Upper lobe of left lung (tissue), 6 donors: ENCODE measurements at regions not wholly inside any gene's neighbourhood (a gene's known extent, or its start where the extent isn't known, plus 50 kb on each side); places are given as distances from the start of the nearest gene placed in this dataset.
"Not testable (repeated sequence)": the region's sequence is repeated elsewhere in the genome, so short reads cannot be mapped to it uniquely, and the experiment has no call there.

Experiments
- ATAC-seq, 2 donors: fragments of 200-7000 bp; cut with Tn5 transposase; one replicate each; pipeline ENCODE4 v1.9.1; 2022; ENCODE audit warnings: mild to moderate bottlenecking in 2 of 2, moderate library complexity in 2 of 2; ENCODE audit not compliant: low FRiP score in 2 of 2
- DNase-seq, 2 donors: peaks; one replicate each; pipeline ENCODE4 v3.0.0-alpha.2; 2019 to 2020
- H3K27ac ChIP-seq, 4 donors: fragments of 200-600 bp; sonication (generic); one replicate each; pipeline ENCODE4 v1.5.1; 2016 to 2019
- H3K27me3 ChIP-seq, 4 donors: fragments of 200-600 bp; sonication (generic); one replicate each; pipeline ENCODE4 v1.5.1; 2017 to 2019
- H3K36me3 ChIP-seq, 4 donors: fragments of 200-600 bp; sonication (generic); one replicate each; pipeline ENCODE4 v1.5.1; 2016 to 2019
- H3K4me1 ChIP-seq, 4 donors: fragments of 200-600 bp; sonication (generic); one replicate each; pipeline ENCODE4 v1.5.1; 2018 to 2019
- H3K4me3 ChIP-seq, 4 donors: fragments of 200-600 bp; sonication (generic); one replicate each; pipeline ENCODE4 v1.5.1; 2017 to 2019; ENCODE audit warnings: mild to moderate bottlenecking in 2 of 4, moderate library complexity in 1 of 4
- H3K9me3 ChIP-seq, 4 donors: fragments of 200-600 bp; sonication (generic); one replicate each; pipeline ENCODE4 v1.5.1; 2018 to 2019
- CTCF ChIP-seq, 6 experiments: fragments of 450-650 bp in 4 of 6; fragments of 200-600 bp in 2 of 6; sonication (generic) in 2 of 6; IDR thresholded peaks; one replicate each; pipeline ENCODE4 v1.5.1; 2016 to 2019; ENCODE audit warnings: antibody characterized with exemption in 6 of 6
- EP300 ChIP-seq, 4 donors: sonication (generic); formaldehyde crosslinking; IDR thresholded peaks; one replicate each; pipeline ENCODE4 v1.5.1; 2017; ENCODE audit warnings: antibody characterized with exemption in 4 of 4, control low read depth in 2 of 4
- POLR2A ChIP-seq, 4 donors: fragments of 450-650 bp; IDR thresholded peaks; one replicate each; pipeline ENCODE4 v1.5.1; 2016 to 2017; ENCODE audit warnings: antibody characterized with exemption in 4 of 4, mild to moderate bottlenecking in 2 of 4
- POLR2AphosphoS5 ChIP-seq, 2 donors: sonication (generic); formaldehyde crosslinking; IDR thresholded peaks; one replicate each; pipeline ENCODE4 v1.5.1; 2017; ENCODE audit warnings: antibody characterized with exemption in 2 of 2
- WGBS, 2 donors: methylation state at CpG; one replicate each; pipeline ENCODE4 v1.1.5; 2017 to 2018; 5-methylcytosine and 5-hydroxymethylcytosine counted together
- donor health status: DM: no; HTN: no; CAD: no; lungs with moderate emphysema.
- donor health status: DM: no; HTN: yes; CAD: no; lungs with severe emphysema.

GRCh38 chr19:33866696-33867095 lies 70.0 kb downstream of the KCTD15 start:
- Histone ChIP-seq H3K36me3 (no peaks in the 10 kb centered on the region), H3K4me3 (no peak overlapping the region), H3K27me3 (no peaks in the 10 kb centered on the region), H3K27ac (no peak overlapping the region), H3K9me3 (no peaks in the 10 kb centered on the region), H3K4me1 (peaks cover 4 to 12% (median 8%) of the 10 kb centered on the region in 4 donors)
- WGBS, 2 donors, result 71 to 81% methylated on average over 4 to 5 of the region's 5 CpGs
- no peak for DNase-seq
- no peak for TF ChIP-seq CTCF (IDR thresholded peaks at IDR 0.05)
- TF ChIP-seq POLR2AphosphoS5 (IDR thresholded peaks at IDR 0.05), result no peak
- TF ChIP-seq POLR2A (IDR thresholded peaks at IDR 0.05), result no peak
- no peak for TF ChIP-seq EP300 (IDR thresholded peaks at IDR 0.05)
- ATAC-seq, result no peak

GRCh38 chr19:33868076-33868735 lies 71.5 kb downstream of the KCTD15 start:
- H3K4me3 ChIP-seq, result peak overlapping the region in 2 of 4 donors; percentile 20 to 24
- H3K27me3 ChIP-seq, result no peaks in the 10 kb centered on the region
- no peak for ATAC-seq
- peaks cover 4 to 12% (median 8%) of the 10 kb centered on the region in 4 donors for H3K4me1 ChIP-seq
- 55 to 59% methylated on average over 16 to 17 of the region's 17 CpGs for WGBS, 2 donors
- no peaks in the 10 kb centered on the region for H3K36me3 ChIP-seq
- TF ChIP-seq EP300 (IDR thresholded peaks at IDR 0.05), result no peak
- no peak for TF ChIP-seq POLR2A (IDR thresholded peaks at IDR 0.05)
- no peak for TF ChIP-seq POLR2AphosphoS5 (IDR thresholded peaks at IDR 0.05)
- no peak for TF ChIP-seq CTCF (IDR thresholded peaks at IDR 0.05)
- no peaks in the 10 kb centered on the region for H3K9me3 ChIP-seq
- DNase-seq, result no peak
- H3K27ac ChIP-seq, result peak overlapping the region; percentile 8 to 50 (median 48)

GRCh38 chr19:33868788-33869412 lies 72.2 kb downstream of the KCTD15 start:
- 25 to 29% methylated on average over 17 to 21 of the region's 21 CpGs for WGBS, 2 donors
- DNase-seq, result peak in 1 of 2 donors; percentile 78
- Histone ChIP-seq H3K4me3 (peak overlapping the region in 2 of 4 donors; percentile 20 to 24), H3K4me1 (peaks cover 4 to 12% (median 8%) of the 10 kb centered on the region in 4 donors), H3K27me3 (no peaks in the 10 kb centered on the region), H3K36me3 (no peaks in the 10 kb centered on the region), H3K27ac (peak overlapping the region in 3 of 4 donors; percentile 47 to 50 (median 49)), H3K9me3 (no peaks in the 10 kb centered on the region)
- TF ChIP-seq EP300 (IDR thresholded peaks at IDR 0.05) (no peak), POLR2AphosphoS5 (IDR thresholded peaks at IDR 0.05) (peak in 1 of 2 donors; percentile 38)
- ATAC-seq, result peak; percentile 62 to 64

GRCh38 chr19:33870298-33870932 lies 73.7 kb downstream of the KCTD15 start:
- ATAC-seq, DNase-seq: not testable (repeated sequence)

GRCh38 chr19:33871605-33872004 lies 74.9 kb downstream of the KCTD15 start:
- Histone ChIP-seq H3K9me3 (no peaks in the 10 kb centered on the region), H3K4me1 (peaks cover 4 to 12% (median 8%) of the 10 kb centered on the region in 4 donors), H3K27me3 (no peaks in the 10 kb centered on the region), H3K4me3 (no peak overlapping the region), H3K36me3 (no peaks in the 10 kb centered on the region), H3K27ac (no peak overlapping the region)
- DNase-seq (no peak), ATAC-seq (no peak)
- WGBS, 2 donors, result 90 to 92% methylated on average over 3 of the region's 3 CpGs
- TF ChIP-seq POLR2AphosphoS5 (IDR thresholded peaks at IDR 0.05) (no peak), POLR2A (IDR thresholded peaks at IDR 0.05) (no peak), EP300 (IDR thresholded peaks at IDR 0.05) (no peak)

More at GRCh38 chr19:33870298-33870932, 73.7 kb downstream of the KCTD15 start:
- not testable (repeated sequence) for H3K4me3 ChIP-seq, H3K9me3 ChIP-seq, H3K27ac ChIP-seq, H3K27me3 ChIP-seq, H3K36me3 ChIP-seq
- 86 to 100% methylated on average over 1 of the region's 1 CpG for WGBS, 2 donors
- peaks cover 4 to 12% (median 8%) of the 10 kb centered on the region in 4 donors for H3K4me1 ChIP-seq
